Sciatic nerve (tissue), 2 donors: ENCODE measurements at regions not wholly inside any gene's neighbourhood (a gene's known extent, or its start where the extent isn't known, plus 50 kb on each side); places are given as distances from the start of the nearest gene placed in this dataset.

Experiments used
- ATAC-seq: fragments of 200-7000 bp; cut with Tn5 transposase; one replicate; pipeline ENCODE4 v1.9.1; 2020; ENCODE audit warnings: mild to moderate bottlenecking, moderate library complexity
- DNase-seq: peaks from one replicate; pipeline ENCODE4 v3.0.0-alpha.2; 2020; ENCODE audit warnings: low spot score
- intact Hi-C: fragments of 100-400 bp; cut with DNase I; formaldehyde crosslinking; loops from one replicate; pipeline ENCODE4 v1.14.2; 2022
- donor health status: DM: no; HTN: no; CAD: no.
- donor health status: DM: no; HTN: no; CAD: no.

GRCh38 chr5:7955476-7955875 lies 86.5 kb downstream of the MTRR start:
- DNase-seq (no peak), ATAC-seq (no peak)
- intact Hi-C loops, result no loop called here

- no peak for DNase-seq
- ATAC-seq, result no peak
- intact Hi-C loops, result no loop called here
Measured at GRCh38 chr5:7957329-7957728, 88.4 kb downstream of the MTRR start.

- no peak for DNase-seq
- ATAC-seq, result no peak
- intact Hi-C loops, result no loop called here
Measured at GRCh38 chr5:7960142-7960541, 91.2 kb downstream of the MTRR start.

DNA sequence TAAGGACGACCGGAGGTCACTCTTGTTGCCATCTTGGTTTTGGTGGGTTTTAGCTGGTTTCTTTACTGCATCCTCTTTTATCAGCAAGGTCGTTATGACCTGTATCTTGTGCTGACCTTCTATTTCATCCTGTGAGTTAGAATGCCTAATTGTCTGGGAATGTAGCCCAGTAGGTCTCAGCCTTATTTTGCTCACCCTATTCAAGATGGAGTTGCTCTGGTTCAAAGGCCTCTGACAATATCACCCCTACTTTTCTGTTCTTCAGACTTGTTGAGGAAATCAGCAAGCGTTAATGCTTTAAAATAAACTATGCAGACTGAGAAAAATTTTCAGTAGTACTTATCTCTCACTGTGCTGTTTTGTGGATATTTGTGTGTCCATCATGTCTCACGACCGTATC lies 92.6 kb downstream of the MTRR start:
- intact Hi-C loops, result no loop called here
- ATAC-seq (no peak), DNase-seq (no peak)

DNA sequence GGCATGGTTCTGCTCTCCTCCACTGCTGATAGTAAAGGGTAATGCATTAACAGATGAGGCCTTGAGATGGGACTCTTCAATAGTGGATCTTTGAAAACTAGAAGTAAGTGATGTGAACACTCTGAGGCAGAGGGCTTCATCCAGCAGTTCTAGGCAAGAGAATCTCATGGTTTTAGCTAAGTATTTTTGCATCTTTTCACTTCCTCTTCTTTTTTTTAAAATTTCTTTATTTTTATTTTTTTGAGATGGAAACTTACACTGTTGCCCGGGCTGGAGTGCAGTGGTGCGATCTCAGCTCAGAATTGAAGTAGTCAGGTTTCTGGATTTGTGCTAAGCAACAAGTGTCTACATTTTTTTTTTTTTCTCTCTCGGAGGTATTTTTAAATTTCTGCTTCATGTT lies 101.9 kb downstream of the MTRR start:
- no peak for DNase-seq
- intact Hi-C loops, result no loop called here

GRCh38 chr5:7976411-7977190 lies 107.7 kb downstream of the MTRR start:
- intact Hi-C loops, result no loop called here
- no peak for DNase-seq
- ATAC-seq, result no peak

More for the DNA sequence above, 101.9 kb downstream of the MTRR start:
- no peak for ATAC-seq

DNA sequence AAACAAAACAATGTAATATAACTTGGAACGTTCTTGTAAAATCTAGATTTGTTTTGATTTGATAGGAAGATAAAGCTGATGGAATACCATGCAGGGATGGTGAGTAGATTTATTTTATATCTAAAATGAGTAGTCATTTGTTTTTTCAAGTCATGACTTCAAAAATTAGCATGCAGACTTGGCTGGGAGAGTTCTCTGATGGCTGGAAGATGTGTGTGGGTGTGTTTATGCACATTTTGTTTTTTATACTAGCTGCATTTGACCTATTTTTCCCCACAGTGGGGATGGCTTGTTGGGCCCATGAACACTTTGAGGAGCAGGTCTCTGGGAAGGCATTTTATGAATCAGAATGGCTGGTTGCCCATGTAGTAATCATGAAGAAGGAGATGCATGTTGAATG lies 109.2 kb downstream of the MTRR start:
- intact Hi-C loops, result no loop called here
- ATAC-seq, result no peak
- DNase-seq, result no peak

DNA sequence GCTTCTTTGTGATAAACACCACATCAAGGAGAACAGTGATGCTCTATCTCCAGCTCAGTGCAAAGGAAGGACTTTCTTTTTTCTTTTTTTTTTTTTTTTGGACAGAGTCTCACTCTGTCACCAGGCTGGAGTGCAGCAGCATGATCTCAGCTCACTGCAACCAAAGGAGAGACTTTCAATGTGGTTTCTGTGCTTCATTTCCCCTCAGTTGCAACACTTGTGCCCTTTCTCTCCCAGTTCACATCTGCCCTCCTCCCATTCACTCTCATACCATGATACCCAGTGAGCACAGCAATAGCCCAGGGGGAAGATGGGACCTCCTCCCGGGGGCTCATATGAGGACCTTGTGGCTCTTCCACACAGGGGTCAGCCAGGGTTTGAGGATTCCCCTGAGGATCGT lies 110.0 kb downstream of the MTRR start:
- DNase-seq (no peak), ATAC-seq (peak; percentile 68)
- intact Hi-C loops, result no loop called here

DNA sequence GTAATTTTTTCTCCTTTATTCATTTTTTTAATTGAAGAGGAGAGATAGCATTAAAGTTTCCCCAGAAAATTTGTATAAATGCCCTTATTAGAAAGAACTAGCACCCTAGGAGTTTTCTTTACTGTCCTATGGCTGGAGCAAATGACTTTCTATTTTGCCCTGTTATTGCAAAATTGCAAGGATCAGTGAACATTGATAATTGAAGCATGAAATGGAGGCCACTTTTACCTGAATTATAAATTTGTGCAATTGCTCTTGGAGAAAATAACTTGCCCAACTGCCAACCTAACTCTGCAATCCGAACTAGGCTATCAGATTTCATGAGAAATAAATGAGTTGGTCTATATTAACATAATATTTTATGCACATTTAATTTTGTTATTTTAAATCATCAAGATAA lies 111.9 kb downstream of the MTRR start:
- no peak for ATAC-seq
- intact Hi-C loops, result no loop called here

GRCh38 chr5:7983433-7983832 lies 114.5 kb downstream of the MTRR start:
- intact Hi-C loops, result no loop called here
- DNase-seq (no peak), ATAC-seq (peak; percentile 34)

More for the DNA sequence above, 111.9 kb downstream of the MTRR start:
- no peak for DNase-seq

DNA sequence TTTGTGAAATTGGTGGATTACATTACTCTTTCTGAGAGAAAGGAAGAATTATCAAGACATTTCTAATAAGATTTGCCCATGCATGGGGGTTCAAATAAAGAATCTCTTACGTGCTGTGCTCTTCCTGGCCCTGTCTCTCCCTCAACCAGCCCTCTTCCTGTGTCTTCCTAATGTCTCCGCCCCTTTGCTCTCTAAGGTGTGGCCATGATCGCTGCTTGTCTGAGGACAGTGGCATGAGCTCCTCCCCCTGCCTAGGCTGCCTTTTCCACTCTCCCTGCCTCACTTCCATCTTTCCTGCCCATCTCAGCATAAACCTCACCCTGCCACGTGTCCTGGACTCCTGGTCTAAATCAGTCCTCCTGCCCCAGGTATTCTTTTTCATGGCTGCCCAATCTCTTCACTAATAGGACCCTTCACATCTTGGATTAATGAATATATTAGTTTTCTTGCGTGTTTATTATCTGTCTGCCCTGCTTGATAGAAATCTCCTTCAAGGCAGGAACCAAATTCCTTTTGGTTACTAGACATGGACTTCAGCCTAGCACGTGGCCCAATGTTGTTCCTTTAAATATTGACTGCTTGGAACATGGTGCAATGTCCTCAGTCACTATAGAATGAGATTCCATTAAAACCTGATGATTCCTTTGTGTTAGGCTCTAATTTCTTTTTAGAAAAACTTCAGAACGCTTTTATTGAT lies 122.3 kb downstream of the MTRR start:
- DNase-seq (no peak), ATAC-seq (no peak)
- intact Hi-C loops, result no loop called here

DNA sequence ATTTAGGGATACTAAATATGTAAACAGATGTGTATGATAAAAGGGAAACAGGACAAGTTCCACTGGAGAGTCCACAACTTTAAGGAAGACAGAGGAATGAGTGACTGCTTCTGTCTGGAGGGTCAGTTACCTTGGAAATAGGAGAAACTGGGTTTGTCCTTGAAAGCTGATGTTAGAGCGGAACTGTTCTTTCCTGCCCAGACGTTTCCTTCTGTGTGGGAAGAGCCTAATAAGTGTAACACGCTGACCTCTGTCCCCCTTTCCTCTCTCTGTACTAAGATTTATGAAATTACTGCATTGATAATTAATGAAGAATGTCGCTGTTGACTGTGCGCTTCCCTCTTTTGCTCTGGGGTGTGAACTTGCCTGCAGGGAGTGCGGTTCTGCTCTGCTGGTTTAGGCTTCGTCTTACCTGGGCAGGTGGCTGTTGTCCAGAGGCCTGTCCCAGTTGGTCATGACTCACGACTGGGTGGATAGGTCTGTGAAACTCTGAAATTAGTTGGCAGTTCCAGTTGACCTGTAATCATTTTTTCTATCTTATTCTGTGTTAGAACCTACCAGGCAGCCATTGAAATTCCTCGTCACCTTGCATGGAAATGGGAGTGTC lies 126.8 kb downstream of the MTRR start:
- DNase-seq (no peak), ATAC-seq (no peak)
- intact Hi-C loops, result no loop called here

DNA sequence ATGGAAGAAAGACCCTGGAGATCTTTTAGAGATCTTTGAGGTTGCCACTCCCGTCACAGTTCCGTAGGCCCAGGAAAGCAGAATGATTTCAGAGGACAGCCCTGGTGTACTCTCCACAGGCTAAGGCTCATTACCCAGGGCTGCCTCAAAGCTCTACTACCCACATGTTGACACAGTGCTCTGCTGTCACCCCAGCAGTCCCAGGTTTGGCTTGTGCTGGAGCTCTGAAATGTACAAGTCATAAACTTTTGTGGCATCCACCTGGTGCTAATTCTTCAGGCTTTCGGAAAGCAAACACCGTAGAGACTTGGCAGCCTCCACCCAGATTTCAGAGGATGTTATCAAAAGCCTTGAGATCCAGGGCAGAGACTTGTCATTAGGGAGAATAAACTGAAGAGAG lies 136.5 kb downstream of the MTRR start:
- intact Hi-C loops, result no loop called here
- ATAC-seq, result no peak

GRCh38 chr5:8012131-8012977 lies 143.4 kb downstream of the MTRR start:
- ATAC-seq, result no peak
- no peak for DNase-seq
- intact Hi-C loops, result no loop called here

More for the DNA sequence above, 136.5 kb downstream of the MTRR start:
- DNase-seq, result no peak

DNA sequence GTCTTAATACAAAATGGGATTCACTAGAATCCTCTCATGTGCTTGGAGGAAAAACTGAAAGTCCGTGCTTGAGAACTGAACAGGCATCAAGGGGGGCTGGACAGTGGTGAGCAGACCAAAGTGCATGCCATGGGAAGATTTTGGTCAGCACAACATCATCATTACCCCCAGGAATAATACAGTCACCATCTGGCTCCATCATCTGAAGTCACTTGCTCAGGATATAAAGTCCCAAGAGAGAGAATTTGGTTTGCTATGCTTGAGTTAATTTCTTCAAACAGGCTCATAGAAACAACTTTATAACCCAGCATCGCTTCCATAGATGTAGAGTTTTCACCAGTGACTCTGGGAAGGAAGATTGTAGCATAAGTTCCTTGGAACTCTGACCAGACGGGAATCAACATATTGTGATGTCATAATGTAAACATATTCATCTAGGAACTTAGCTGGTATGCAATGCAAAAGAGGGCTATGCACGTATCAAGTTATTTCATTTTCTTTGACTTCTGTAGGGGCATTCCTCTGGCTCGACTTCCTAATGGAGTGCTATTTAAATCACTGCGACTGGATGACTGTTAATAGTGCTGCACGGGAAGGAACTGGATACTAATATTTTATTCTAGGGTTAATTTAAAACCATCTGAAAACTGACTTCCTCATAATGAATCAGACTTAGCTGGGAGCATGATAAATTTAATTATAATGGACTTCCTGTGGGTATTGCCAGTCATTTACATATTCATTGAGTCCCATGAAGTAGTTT lies 145.2 kb downstream of the MTRR start:
- no peak for DNase-seq
- ATAC-seq, result no peak
- intact Hi-C loops, result no loop called here

DNA sequence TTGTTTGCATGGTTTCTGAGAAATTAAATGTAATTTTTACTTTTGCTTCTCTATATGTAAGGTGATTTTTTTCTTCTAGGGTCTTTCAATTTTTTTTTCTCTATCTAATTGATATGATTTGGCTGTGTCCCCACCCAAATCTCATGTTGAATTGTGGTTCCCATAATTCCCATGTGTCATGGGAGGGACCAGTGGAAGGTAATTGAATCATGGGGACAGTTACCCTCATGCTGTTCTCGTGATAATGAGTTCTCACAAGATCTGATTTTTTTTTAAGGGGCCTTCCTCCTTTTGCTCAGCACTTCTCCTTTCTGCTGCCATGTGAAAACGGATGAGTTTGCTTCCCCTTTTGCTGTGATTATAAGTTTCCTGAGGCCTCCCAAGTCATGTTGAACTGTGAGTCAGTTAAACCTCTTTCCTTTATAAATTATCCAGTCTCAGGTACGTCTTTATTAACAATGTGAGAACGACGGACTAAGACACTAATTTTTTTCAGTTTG lies 150.8 kb downstream of the MTRR start:
- intact Hi-C loops, result no loop called here
- ATAC-seq (no peak), DNase-seq (no peak)

GRCh38 chr5:8020861-8021514 lies 152.0 kb downstream of the MTRR start:
- intact Hi-C loops, result no loop called here
- DNase-seq (no peak), ATAC-seq (no peak)

GRCh38 chr5:8028243-8028642 lies 159.3 kb downstream of the MTRR start:
- ATAC-seq, result no peak
- intact Hi-C loops, result no loop called here
- no peak for DNase-seq
